ENCODE measurements at regions not wholly inside any gene's neighbourhood (a gene's known extent, or its start where the extent isn't known, plus 50 kb on each side); places are given as distances from the start of the nearest gene placed in this dataset.

DNA sequence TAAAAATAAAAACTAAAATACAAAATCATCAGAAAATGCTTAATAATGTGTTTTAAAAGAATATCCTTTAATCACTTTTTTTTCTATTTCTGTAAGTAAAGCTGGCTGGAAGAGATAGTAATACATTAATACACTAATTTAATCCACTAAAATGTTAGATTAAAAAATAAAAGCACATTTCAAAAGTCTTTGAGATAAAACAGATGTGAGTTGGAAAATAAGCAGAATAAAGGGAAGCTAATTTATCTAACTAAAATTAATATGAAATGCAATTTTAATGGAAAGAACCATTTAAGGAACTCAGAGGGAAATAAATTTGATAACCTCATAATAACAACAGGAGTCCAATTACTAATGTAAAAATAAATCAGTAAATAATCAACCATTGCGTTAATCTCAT lies 774.8 kb upstream of the MBL2 start:
- no peak for DNase-seq
- H3K27ac ChIP-seq: no peak overlapping the region

DNA sequence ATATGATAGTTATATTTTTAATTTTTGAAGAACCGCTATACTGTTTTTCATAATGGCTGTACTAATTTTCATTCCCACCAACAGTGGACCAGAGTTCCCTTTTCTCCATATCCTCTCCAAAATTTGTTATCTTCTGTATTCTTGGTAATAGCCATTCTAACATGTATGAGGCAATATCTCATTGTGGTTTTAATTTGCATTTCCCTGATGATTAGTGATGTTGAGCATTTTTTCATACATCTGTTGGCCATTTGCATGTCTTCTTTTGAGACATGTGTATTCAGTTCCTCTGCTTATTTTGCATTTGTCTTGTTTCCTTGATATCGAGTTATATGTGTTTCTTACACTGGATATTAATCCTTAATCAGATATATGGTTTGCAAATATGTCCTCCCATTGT lies 770.8 kb upstream of the MBL2 start:
- TF ChIP-seq, protein P1, sequence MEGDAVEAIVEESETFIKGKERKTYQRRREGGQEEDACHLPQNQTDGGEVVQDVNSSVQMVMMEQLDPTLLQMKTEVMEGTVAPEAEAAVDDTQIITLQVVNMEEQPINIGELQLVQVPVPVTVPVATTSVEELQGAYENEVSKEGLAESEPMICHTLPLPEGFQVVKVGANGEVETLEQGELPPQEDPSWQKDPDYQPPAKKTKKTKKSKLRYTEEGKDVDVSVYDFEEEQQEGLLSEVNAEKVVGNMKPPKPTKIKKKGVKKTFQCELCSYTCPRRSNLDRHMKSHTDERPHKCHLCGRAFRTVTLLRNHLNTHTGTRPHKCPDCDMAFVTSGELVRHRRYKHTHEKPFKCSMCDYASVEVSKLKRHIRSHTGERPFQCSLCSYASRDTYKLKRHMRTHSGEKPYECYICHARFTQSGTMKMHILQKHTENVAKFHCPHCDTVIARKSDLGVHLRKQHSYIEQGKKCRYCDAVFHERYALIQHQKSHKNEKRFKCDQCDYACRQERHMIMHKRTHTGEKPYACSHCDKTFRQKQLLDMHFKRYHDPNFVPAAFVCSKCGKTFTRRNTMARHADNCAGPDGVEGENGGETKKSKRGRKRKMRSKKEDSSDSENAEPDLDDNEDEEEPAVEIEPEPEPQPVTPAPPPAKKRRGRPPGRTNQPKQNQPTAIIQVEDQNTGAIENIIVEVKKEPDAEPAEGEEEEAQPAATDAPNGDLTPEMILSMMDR (IDR thresholded peaks at IDR 0.05): no peak
- TF ChIP-seq POLR2A (IDR thresholded peaks at IDR 0.05): no peak
- Histone ChIP-seq H3K27ac (no peak overlapping the region), H3K4me1 (no peaks in the 10 kb centered on the region), H3K9me3 (peaks cover 0 to 2% of the 10 kb centered on the region in 2 donors), H3K27me3 (no peaks in the 10 kb centered on the region), H3K36me3 (no peaks in the 10 kb centered on the region), H3K4me3 (no peak overlapping the region)
- no peak for DNase-seq
- intact Hi-C loops (cut with DNase I; ENCODE audit: low total_unique reads): no loop called here

More for the DNA sequence above, 774.8 kb upstream of the MBL2 start:
- no peak overlapping the region for H3K4me3 ChIP-seq
- H3K4me1 ChIP-seq: no peaks in the 10 kb centered on the region
- no peaks in the 10 kb centered on the region for H3K27me3 ChIP-seq
- intact Hi-C loops (cut with DNase I; ENCODE audit: low total_unique reads): no loop called here
- TF ChIP-seq, protein P1 (IDR thresholded peaks at IDR 0.05): no peak
- no peak for TF ChIP-seq POLR2A (IDR thresholded peaks at IDR 0.05)
- no peaks in the 10 kb centered on the region for H3K36me3 ChIP-seq
- H3K9me3 ChIP-seq: peaks cover 0 to 2% of the 10 kb centered on the region in 2 donors

DNA sequence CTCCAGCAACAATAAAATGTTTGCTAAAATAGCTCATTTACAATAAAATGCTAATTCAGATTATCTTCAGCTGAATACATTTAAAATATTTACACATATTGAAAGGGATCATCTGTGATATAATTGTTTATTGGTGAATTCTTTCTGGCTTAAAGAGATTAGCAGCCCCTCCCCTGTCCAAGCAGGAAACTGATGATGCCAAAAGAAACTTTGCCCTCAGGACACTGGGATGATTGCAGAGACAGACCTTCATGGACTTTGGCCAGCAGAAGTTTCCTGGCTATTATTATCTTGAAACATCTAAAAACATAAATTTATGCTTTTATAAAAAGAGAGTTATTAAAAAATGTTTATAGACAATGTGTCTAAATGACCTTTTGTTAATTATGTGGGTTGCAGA lies 764.9 kb upstream of the MBL2 start:
- H3K9me3 ChIP-seq: no peaks in the 10 kb centered on the region
- no peaks in the 10 kb centered on the region for H3K27me3 ChIP-seq
- no peak overlapping the region for H3K27ac ChIP-seq
- no peak for DNase-seq
- intact Hi-C loops (cut with DNase I; ENCODE audit: low total_unique reads): no loop called here
- H3K36me3 ChIP-seq: no peaks in the 10 kb centered on the region
- no peak overlapping the region for H3K4me3 ChIP-seq
- no peaks in the 10 kb centered on the region for H3K4me1 ChIP-seq
- TF ChIP-seq POLR2A (IDR thresholded peaks at IDR 0.05): no peak
- TF ChIP-seq, protein P1 (IDR thresholded peaks at IDR 0.05): no peak

DNA sequence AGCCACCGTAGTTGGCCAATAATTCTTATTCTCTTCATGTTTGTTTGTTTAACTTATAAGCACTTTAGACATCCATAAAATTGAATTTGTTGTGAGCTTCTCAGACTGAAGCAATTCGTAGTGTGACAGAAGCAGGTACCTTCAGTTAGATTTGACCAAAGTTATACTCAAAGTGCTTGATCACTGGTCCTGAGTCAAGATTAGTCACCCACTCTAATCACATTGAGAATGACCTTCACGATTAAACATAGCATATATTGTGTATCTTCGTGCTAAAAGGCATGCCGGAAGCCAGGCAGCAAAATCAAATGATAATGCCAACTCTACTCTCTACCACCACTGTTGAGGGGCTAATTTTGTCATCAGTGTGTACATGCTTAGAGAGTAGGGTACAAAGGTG lies 763.7 kb upstream of the MBL2 start:
- no peaks in the 10 kb centered on the region for H3K4me1 ChIP-seq
- H3K27ac ChIP-seq: no peak overlapping the region
- H3K36me3 ChIP-seq: no peaks in the 10 kb centered on the region
- H3K9me3 ChIP-seq: no peaks in the 10 kb centered on the region
- intact Hi-C loops (cut with DNase I; ENCODE audit: low total_unique reads): no loop called here
- no peaks in the 10 kb centered on the region for H3K27me3 ChIP-seq
- DNase-seq: no peak
- TF ChIP-seq, protein P1 (IDR thresholded peaks at IDR 0.05): no peak
- H3K4me3 ChIP-seq: no peak overlapping the region

DNA sequence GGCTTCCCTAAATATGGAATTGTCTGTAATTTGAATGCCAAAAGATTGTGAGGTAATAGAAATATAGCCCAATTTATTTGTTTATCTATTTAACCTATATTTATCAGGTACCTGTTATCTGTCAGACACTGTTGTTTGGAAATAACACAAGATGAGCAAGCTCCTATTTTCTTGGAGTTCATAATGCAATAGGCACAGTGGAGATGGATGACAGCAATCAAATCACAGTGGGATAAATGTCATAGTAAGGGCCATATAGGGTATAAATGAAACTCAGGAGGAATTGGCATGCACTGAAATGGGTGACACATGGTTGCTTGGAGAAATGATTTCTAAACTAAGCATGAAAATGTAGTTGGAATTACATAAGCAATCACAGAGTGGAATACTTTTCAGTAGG lies 761.8 kb upstream of the MBL2 start:
- no peaks in the 10 kb centered on the region for H3K27me3 ChIP-seq
- TF ChIP-seq, protein P1 (IDR thresholded peaks at IDR 0.05): no peak
- TF ChIP-seq POLR2A (IDR thresholded peaks at IDR 0.05): no peak
- no peaks in the 10 kb centered on the region for H3K9me3 ChIP-seq
- H3K27ac ChIP-seq: no peak overlapping the region
- DNase-seq: no peak
- H3K36me3 ChIP-seq: no peaks in the 10 kb centered on the region
- intact Hi-C loops (cut with DNase I; ENCODE audit: low total_unique reads): no loop called here
- no peak overlapping the region for H3K4me3 ChIP-seq
- H3K4me1 ChIP-seq: no peaks in the 10 kb centered on the region
